Vagina (tissue), 2 donors: ENCODE measurements at regions not wholly inside any gene's neighbourhood (a gene's known extent, or its start where the extent isn't known, plus 50 kb on each side); places are given as distances from the start of the nearest gene placed in this dataset.

Experiments
- DNase-seq, 2 donors: peaks; one replicate each; pipeline ENCODE4 v3.0.0-alpha.2; 2017; ENCODE audit errors: extremely low spot score in 2 of 2
- H3K27ac ChIP-seq: fragments of 200-600 bp; sonication (generic); one replicate; pipeline ENCODE4 v1.5.1; 2019
- H3K27me3 ChIP-seq: fragments of 200-600 bp; sonication (generic); one replicate; pipeline ENCODE4 v1.5.1; 2019
- H3K36me3 ChIP-seq, 2 donors: fragments of 200-600 bp; sonication (generic); one replicate each; pipeline ENCODE4 v1.5.1; 2017 to 2019
- H3K4me1 ChIP-seq: fragments of 200-600 bp; sonication (generic); one replicate; pipeline ENCODE4 v1.5.1; 2019
- H3K4me3 ChIP-seq, 2 donors: fragments of 200-600 bp; sonication (generic); 1 replicate in 1 of 2; 2 replicates in 1 of 2; pipeline ENCODE4 v1.5.1; 2016 to 2019
- H3K9me3 ChIP-seq: fragments of 200-600 bp; sonication (generic); one replicate; pipeline ENCODE4 v1.5.1; 2019
- CTCF ChIP-seq, 3 experiments: fragments of 450-650 bp in 2 of 3; fragments of 200-600 bp in 1 of 3; sonication (generic) in 1 of 3; IDR thresholded peaks; one replicate each; pipeline ENCODE4 v1.5.1; 2017 to 2019; ENCODE audit warnings: antibody characterized with exemption in 3 of 3, mild to moderate bottlenecking in 2 of 3, moderate library complexity in 2 of 3
- POLR2A ChIP-seq, 2 donors: fragments of 450-650 bp; IDR thresholded peaks; one replicate each; pipeline ENCODE4 v1.6.1; 2017; ENCODE audit warnings: antibody characterized with exemption in 2 of 2, mild to moderate bottlenecking in 2 of 2, moderate library complexity in 2 of 2
- POLR2AphosphoS5 ChIP-seq, 2 donors: sonication (generic); formaldehyde crosslinking; IDR thresholded peaks; one replicate each; pipeline ENCODE4 v1.9.0; 2017; ENCODE audit warnings: antibody characterized with exemption in 2 of 2, mild to moderate bottlenecking in 2 of 2, low read depth in 1 of 2; ENCODE audit not compliant: insufficient read depth in 1 of 2
- intact Hi-C: fragments of 100-400 bp; cut with DNase I; formaldehyde crosslinking; loops from one replicate; pipeline ENCODE4 v1.15.1; 2023

DNA sequence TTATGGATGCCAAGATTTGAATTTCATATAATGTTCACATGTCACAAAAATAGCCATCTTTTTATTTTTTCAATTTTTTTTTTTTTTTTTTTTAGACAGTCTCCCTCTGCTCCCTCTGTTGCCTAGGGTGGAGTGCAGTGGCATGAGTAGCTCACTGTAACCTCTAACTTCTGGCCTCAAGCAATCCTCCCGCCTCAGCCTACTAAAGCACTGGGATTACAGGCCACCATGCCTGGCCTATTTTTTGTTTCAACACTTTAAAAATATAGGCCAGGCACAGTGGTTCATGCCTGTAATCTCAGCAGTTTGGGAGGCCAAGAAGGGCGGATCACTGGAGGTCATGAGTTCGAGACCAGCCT lies 246.3 kb downstream of the SKIDA1 start:
- intact Hi-C loops: loop anchor here (10.0 kb wide), 1 partner anchor 424 kb away; no protein-coding TSS in a partner anchor
- no peaks in the 10 kb centered on the region for H3K9me3 ChIP-seq
- no peaks in the 10 kb centered on the region for H3K36me3 ChIP-seq
- DNase-seq: no peak
- TF ChIP-seq CTCF (IDR thresholded peaks at IDR 0.05): no peak
- no peak for TF ChIP-seq POLR2A (IDR thresholded peaks at IDR 0.05)
- TF ChIP-seq POLR2AphosphoS5 (IDR thresholded peaks at IDR 0.05; ENCODE audit: insufficient read depth in 1 of 2, low read depth in 1 of 2): no peak
- no peaks in the 10 kb centered on the region for H3K27me3 ChIP-seq
- H3K27ac ChIP-seq: no peak overlapping the region
- no peak overlapping the region for H3K4me3 ChIP-seq
- H3K4me1 ChIP-seq: no peaks in the 10 kb centered on the region

GRCh38 chr10:21278491-21279216 lies 246.8 kb downstream of the SKIDA1 start:
- no peaks in the 10 kb centered on the region for H3K4me1 ChIP-seq
- TF ChIP-seq CTCF (IDR thresholded peaks at IDR 0.05) (peak; percentile 35 to 78 (median 69)), POLR2AphosphoS5 (IDR thresholded peaks at IDR 0.05; ENCODE audit: insufficient read depth in 1 of 2, low read depth in 1 of 2) (peak in 1 of 2 donors; percentile 56), POLR2A (IDR thresholded peaks at IDR 0.05) (no peak)
- peak in 1 of 2 donors; percentile 91 for DNase-seq
- H3K36me3 ChIP-seq: no peaks in the 10 kb centered on the region
- H3K4me3 ChIP-seq: no peak overlapping the region
- H3K9me3 ChIP-seq: no peaks in the 10 kb centered on the region
- intact Hi-C loops: loop anchor here (10.0 kb wide), 1 partner anchor 424 kb away; no protein-coding TSS in a partner anchor
- no peaks in the 10 kb centered on the region for H3K27me3 ChIP-seq
- H3K27ac ChIP-seq: no peak overlapping the region

DNA sequence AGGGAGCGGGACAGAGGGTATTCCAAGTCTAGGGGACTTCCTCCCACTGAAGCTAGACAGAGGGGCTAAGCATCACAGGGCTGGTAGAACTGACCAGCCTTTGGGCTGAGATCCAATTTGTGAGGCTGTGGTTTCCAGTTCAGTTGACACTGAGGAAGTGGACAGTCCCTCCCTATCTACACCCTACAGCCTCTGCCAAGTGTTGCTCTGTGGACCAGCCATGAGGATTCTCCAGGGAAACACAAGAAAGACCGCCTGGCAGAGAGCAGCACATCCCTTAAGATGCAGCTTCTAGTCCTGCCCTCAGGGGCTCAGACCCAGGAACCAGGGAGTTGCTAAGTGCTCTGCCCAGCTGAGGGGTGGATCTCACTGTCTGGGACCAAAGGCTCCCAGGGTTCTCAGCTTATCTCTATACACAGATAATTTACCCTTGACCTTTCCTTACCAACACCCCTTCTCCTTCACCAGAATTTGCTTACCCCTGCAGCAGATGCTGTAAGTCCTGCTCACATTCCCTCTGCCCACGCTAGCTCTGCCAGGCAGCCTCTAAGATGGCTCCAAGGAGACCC lies 252.0 kb downstream of the SKIDA1 start:
- Histone ChIP-seq H3K4me3 (no peak overlapping the region), H3K36me3 (no peaks in the 10 kb centered on the region), H3K9me3 (no peaks in the 10 kb centered on the region), H3K4me1 (no peaks in the 10 kb centered on the region), H3K27me3 (no peaks in the 10 kb centered on the region), H3K27ac (no peak overlapping the region)
- no peak for TF ChIP-seq POLR2AphosphoS5 (IDR thresholded peaks at IDR 0.05; ENCODE audit: insufficient read depth in 1 of 2, low read depth in 1 of 2)
- TF ChIP-seq CTCF (IDR thresholded peaks at IDR 0.05): no peak
- no peak for TF ChIP-seq POLR2A (IDR thresholded peaks at IDR 0.05)
- no peak for DNase-seq
- intact Hi-C loops: loop anchor here (10.0 kb wide), 1 partner anchor 419 kb away; no protein-coding TSS in a partner anchor

DNA sequence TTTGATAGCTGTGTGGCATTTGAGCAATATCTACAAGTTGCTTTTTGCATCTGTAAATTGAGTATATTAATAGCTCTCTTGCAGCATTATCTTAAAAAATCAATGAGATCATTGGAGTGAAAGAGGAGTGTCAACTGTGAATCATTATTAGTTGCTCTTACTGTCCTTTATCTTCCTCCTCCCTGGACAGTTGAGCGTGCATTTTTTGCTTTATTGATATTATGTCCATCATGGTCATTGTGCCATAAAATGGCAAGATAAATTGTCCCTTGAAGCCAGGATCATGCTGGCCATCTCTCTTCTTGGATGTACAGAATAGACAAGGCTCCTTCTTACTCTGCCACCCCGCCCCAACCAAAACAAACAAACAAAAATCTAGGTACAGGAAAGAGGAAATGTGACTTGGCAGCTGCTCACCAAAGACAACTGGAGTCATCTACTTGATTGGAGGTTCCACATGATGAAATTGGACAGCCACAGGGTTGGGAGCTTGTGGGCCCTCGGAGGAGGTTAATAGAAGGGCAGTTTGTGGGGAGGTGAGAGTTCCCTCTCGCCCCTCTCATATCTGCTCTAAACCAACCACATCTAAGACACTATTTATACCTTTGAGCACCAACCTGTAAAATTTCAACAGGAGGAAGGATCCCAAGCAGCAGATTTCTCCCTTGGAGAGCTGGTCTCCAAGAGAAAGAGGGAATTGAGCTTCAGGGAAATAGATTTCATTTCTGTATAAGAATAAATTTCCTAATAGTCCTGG lies 252.7 kb downstream of the SKIDA1 start:
- Histone ChIP-seq H3K27me3 (no peaks in the 10 kb centered on the region), H3K4me3 (no peak overlapping the region), H3K36me3 (no peaks in the 10 kb centered on the region), H3K27ac (no peak overlapping the region), H3K4me1 (no peaks in the 10 kb centered on the region), H3K9me3 (no peaks in the 10 kb centered on the region)
- intact Hi-C loops: loop anchor here (10.0 kb wide), 1 partner anchor 418 kb away; no protein-coding TSS in a partner anchor
- TF ChIP-seq CTCF (IDR thresholded peaks at IDR 0.05) (no peak), POLR2A (IDR thresholded peaks at IDR 0.05) (no peak), POLR2AphosphoS5 (IDR thresholded peaks at IDR 0.05; ENCODE audit: insufficient read depth in 1 of 2, low read depth in 1 of 2) (no peak)
- no peak for DNase-seq
